ENCODE measurements at regions not wholly inside any gene's neighbourhood (a gene's known extent, or its start where the extent isn't known, plus 50 kb on each side); places are given as distances from the start of the nearest gene placed in this dataset.
"Not testable (repeated sequence)": the region's sequence is repeated elsewhere in the genome, so short reads cannot be mapped to it uniquely, and the experiment has no call there.

- not testable (repeated sequence) for TF ChIP-seq CTCF (IDR thresholded peaks at IDR 0.05; ENCODE audit: low read depth, low read length); POLR2A (IDR thresholded peaks at IDR 0.05; ENCODE audit: extremely low read depth, insufficient read length); MAX (IDR thresholded peaks at IDR 0.05; ENCODE audit: low read depth, low read length); MYC (IDR thresholded peaks at IDR 0.05; ENCODE audit: low read depth, low read length)
Measured at GRCh38 chr15:20441138-20441537, 100.5 kb downstream of the GOLGA6L6 start.

Data from NB4 (cell line).